OCI-LY7 (cell line): ENCODE measurements at regions not wholly inside any gene's neighbourhood (a gene's known extent, or its start where the extent isn't known, plus 50 kb on each side); places are given as distances from the start of the nearest gene placed in this dataset.

Experiments used
- CTCF ChIP-seq: fragments of 200-600 bp; sonication (generic); conservative IDR thresholded peaks from 2 replicates; pipeline ENCODE4 v1.5.1; 2014; ENCODE audit warnings: mild to moderate bottlenecking, antibody characterized with exemption, low read length, moderate library complexity, mixed read lengths
- EZH2phosphoT487 ChIP-seq: fragments of 200-600 bp; sonication (generic); IDR thresholded peaks from 2 replicates; pipeline ENCODE4 v1.6.1; 2018; ENCODE audit warnings: low read depth, borderline replicate concordance, mild to moderate bottlenecking, mixed run types, antibody characterized with exemption, low read length, moderate library complexity, mixed read lengths

GRCh38 chr4:12633053-12633651 is 851.0 kb downstream of the RAB28 start:
- TF ChIP-seq CTCF = peak; percentile 89
- no peak for TF ChIP-seq EZH2phosphoT487
